ENCODE measurements at regions not wholly inside any gene's neighbourhood (a gene's known extent, or its start where the extent isn't known, plus 50 kb on each side); places are given as distances from the start of the nearest gene placed in this dataset.

DNA sequence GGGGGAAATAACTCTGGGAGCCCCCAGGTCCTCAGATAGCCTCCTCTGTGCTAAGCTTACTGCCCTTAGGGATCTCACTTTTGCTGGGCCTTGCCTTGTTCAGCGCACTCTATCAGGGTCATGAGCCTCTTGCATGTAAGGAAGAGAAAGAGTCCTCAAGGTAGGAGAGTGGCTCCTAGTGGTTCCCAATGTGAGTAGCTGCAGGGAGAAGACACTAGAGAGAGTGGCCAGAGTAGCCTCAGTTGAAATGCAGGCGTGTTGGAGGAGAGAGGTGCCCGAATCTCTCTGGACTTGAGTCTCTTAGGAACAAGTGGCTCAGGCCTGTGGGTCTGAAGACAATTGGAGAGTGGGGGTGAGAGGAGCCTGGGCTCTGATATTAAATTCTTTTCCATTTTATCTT, 94.3 kb upstream of the SORCS3 start:
- no peaks in the 10 kb centered on the region for H3K9me3 Mint-ChIP-seq
- no peak overlapping the region for H3K27ac Mint-ChIP-seq
- no peak for DNase-seq
- no peaks in the 10 kb centered on the region for H3K4me1 Mint-ChIP-seq (ENCODE audit: low read depth)
- no peaks in the 10 kb centered on the region for H3K36me3 Mint-ChIP-seq (ENCODE audit: low read depth)
- peaks cover 14% of the 10 kb centered on the region for H3K27me3 Mint-ChIP-seq
- H3K4me3 Mint-ChIP-seq, result no peak overlapping the region

DNA sequence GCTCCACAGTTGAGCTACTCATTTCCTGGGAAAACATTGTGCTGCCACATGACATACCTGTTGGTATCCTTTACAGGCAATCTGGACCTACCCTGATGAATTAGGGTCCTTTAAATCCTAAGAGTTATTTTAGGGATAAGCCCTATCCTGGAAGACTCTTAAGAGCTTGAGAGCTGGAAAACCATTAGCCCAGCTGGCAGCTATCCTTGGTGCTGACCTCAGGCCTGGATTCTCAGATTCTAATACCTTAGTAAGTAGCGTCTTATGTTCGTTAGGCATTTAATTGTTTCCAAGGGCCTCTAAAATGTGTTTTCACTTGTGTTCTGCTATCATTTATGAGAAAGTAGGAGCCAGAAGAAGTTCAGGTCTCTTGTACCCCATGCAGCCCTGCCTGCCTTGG, 93.0 kb upstream of the SORCS3 start:
- H3K36me3 Mint-ChIP-seq (ENCODE audit: low read depth), result no peaks in the 10 kb centered on the region
- no peak overlapping the region for H3K27ac Mint-ChIP-seq
- peaks cover 11% of the 10 kb centered on the region for H3K27me3 Mint-ChIP-seq
- no peak overlapping the region for H3K4me3 Mint-ChIP-seq
- no peak for DNase-seq
- no peaks in the 10 kb centered on the region for H3K9me3 Mint-ChIP-seq
- no peaks in the 10 kb centered on the region for H3K4me1 Mint-ChIP-seq (ENCODE audit: low read depth)

DNA sequence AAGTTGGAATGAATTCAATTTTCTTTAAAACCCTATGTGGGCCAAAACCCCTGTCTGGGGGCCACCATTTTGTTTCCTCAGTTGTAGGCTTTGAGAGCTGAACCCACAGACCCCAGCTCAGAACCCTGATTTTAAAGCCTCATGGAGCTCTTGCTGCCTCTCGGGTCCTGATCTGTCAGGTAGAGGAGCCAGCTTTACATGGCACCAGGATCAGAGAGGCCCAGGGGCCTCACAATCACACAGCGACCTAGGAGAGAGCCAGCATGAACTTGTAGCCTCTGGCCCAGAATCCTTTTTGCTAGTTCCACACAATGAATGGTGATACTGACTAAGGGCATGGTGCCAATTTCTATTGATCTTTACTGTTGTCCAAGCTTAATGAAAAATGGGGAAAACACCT, 84.3 kb upstream of the SORCS3 start:
- H3K27ac Mint-ChIP-seq, result no peak overlapping the region
- peaks cover 21% of the 10 kb centered on the region for H3K27me3 Mint-ChIP-seq
- H3K36me3 Mint-ChIP-seq (ENCODE audit: low read depth), result no peaks in the 10 kb centered on the region
- DNase-seq, result no peak
- no peak overlapping the region for H3K4me3 Mint-ChIP-seq
- H3K9me3 Mint-ChIP-seq, result no peaks in the 10 kb centered on the region
- H3K4me1 Mint-ChIP-seq (ENCODE audit: low read depth), result peaks cover 2% of the 10 kb centered on the region

DNA sequence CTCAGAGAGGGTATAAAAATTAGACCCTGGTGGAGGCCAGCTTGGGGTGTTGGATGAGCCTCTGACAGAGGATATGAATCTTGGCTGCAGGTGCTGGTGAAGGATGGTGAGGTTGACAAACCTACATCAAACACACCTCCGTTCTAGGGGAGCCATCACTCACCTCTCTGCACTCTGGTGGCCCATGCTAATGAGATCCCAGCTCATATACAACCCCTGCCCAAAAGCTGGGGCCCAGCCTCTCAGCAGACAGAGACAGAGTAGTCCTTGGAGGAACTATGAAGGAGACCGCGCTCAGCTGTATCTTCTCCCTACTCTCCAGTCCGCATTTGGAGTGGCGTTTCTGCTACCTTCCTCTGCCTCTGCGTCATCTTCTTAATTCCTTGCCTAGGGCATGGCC, 83.1 kb upstream of the SORCS3 start:
- H3K4me3 Mint-ChIP-seq, result no peak overlapping the region
- no peaks in the 10 kb centered on the region for H3K36me3 Mint-ChIP-seq (ENCODE audit: low read depth)
- peaks cover 2% of the 10 kb centered on the region for H3K4me1 Mint-ChIP-seq (ENCODE audit: low read depth)
- H3K27me3 Mint-ChIP-seq, result peaks cover 22% of the 10 kb centered on the region
- H3K27ac Mint-ChIP-seq, result no peak overlapping the region
- no peaks in the 10 kb centered on the region for H3K9me3 Mint-ChIP-seq
- no peak for DNase-seq

DNA sequence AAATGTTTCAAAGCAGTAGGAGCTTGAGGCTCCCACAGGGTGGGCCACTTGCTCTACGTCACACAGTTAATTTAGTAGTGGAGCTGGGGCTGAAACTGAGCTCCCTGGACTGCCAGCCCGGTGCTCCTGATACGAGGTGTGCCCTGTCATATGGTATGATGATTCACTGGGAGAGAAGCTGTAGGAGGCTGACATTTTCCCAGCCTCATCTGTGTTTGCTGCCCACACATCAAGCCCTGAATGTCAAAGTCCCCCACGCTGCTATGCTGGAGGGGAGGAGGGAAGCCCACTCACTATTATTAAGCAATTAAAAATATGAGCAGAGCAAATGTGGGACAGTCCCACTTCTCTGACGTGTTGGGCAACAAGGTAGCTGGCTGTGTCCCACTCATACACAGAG, 81.2 kb upstream of the SORCS3 start:
- DNase-seq, result no peak
- Mint-ChIP-seq H3K9me3 (no peaks in the 10 kb centered on the region), H3K36me3 (ENCODE audit: low read depth) (no peaks in the 10 kb centered on the region)

DNA sequence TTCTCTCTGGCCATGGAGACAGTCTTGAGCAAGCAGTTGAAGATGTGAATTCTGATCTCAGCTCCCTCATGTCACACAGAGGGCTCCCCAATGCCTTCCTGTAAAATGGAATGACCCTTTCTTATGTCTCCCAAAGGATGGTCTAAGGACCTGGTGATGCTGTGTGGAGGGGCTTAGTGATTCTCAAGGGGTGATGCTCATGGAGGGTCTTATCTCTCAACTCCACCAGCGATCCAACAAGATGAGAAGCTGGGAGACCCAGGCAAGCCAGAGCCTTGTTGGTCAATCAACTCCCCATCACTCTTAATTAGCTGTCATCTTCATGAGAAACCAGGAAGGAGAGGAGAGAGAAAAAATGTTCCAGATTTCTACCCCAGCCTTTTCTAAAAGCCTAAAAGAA, 78.0 kb upstream of the SORCS3 start:
- H3K36me3 Mint-ChIP-seq (ENCODE audit: low read depth), result no peaks in the 10 kb centered on the region
- peaks cover 2% of the 10 kb centered on the region for H3K4me1 Mint-ChIP-seq (ENCODE audit: low read depth)
- H3K27ac Mint-ChIP-seq, result no peak overlapping the region
- no peak for DNase-seq
- H3K9me3 Mint-ChIP-seq, result no peaks in the 10 kb centered on the region
- no peak overlapping the region for H3K4me3 Mint-ChIP-seq
- peaks cover 30% of the 10 kb centered on the region for H3K27me3 Mint-ChIP-seq

More for the DNA sequence above, 81.2 kb upstream of the SORCS3 start:
- Mint-ChIP-seq H3K27ac (no peak overlapping the region), H3K27me3 (peaks cover 21% of the 10 kb centered on the region), H3K4me3 (no peak overlapping the region), H3K4me1 (ENCODE audit: low read depth) (peaks cover 2% of the 10 kb centered on the region)

DNA sequence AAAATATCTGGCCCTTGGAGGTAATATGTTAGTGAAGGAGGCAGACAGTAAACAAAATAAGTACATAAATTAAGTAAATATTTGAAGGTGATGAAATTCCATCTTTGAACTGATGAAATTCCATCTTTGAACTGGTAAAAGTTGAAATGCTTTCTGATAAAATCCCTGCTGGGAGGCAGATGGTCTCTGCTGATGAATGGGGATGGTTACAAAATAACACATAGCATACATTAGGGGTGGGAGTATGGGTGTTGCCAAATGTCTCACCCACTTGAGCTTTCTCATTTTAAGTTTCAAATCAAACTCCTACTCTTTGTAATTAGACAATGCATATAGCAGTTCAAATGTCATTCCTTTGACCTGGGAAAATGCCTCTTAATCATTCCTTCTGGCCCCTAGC, 77.5 kb upstream of the SORCS3 start:
- Mint-ChIP-seq H3K27ac (no peak overlapping the region), H3K27me3 (peaks cover 27% of the 10 kb centered on the region), H3K4me1 (ENCODE audit: low read depth) (peaks cover 2% of the 10 kb centered on the region)

DNA sequence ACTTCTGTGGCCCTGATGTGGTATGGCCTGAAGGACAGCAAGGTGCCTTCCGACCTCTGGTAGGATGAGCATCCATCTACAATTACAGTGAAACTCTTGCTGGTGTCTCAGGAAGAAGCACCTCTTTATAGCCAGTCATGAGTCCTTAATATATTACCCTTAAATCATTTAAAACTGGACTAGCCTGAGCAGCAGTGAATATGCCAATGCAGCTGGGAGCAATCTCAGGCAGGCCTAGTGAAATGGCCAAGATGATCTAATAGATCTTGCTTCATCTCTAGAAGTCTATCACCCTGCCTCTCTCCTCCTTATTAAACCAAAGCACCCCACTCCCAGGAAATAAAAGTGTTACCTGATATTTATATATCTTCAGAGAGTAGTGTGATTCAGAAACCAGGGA, 66.7 kb upstream of the SORCS3 start:
- peaks cover 41% of the 10 kb centered on the region for H3K27me3 Mint-ChIP-seq
- DNase-seq, result no peak
- no peak overlapping the region for H3K27ac Mint-ChIP-seq
- no peak overlapping the region for H3K4me3 Mint-ChIP-seq
- H3K4me1 Mint-ChIP-seq (ENCODE audit: low read depth), result no peaks in the 10 kb centered on the region
- no peaks in the 10 kb centered on the region for H3K36me3 Mint-ChIP-seq (ENCODE audit: low read depth)
- H3K9me3 Mint-ChIP-seq, result peaks cover 19% of the 10 kb centered on the region

More for the DNA sequence above, 77.5 kb upstream of the SORCS3 start:
- DNase-seq, result no peak
- Mint-ChIP-seq H3K9me3 (no peaks in the 10 kb centered on the region), H3K4me3 (no peak overlapping the region), H3K36me3 (ENCODE audit: low read depth) (no peaks in the 10 kb centered on the region)

DNA sequence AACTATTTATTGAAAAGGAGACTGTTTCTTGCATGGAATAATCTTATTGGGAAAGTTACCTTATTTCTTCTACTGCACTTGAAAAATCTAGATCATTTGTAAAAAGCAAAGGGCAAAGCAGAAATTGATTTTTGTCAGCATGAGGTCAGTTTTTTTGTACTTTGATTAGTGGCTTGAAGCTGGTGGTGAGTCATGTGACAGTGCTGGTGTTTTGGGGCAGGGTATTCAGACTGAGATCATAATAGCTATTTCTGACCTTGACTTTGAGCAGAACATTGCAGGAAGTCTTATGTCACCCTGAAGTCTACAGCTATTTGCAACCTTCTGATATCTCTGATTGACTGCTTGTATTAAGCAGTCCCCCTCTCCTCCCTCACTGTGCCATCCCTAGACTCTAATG, 66.3 kb upstream of the SORCS3 start:
- no peaks in the 10 kb centered on the region for H3K36me3 Mint-ChIP-seq (ENCODE audit: low read depth)
- no peak overlapping the region for H3K4me3 Mint-ChIP-seq
- DNase-seq, result no peak
- H3K4me1 Mint-ChIP-seq (ENCODE audit: low read depth), result no peaks in the 10 kb centered on the region
- peaks cover 15% of the 10 kb centered on the region for H3K9me3 Mint-ChIP-seq
- H3K27ac Mint-ChIP-seq, result no peak overlapping the region
- peaks cover 39% of the 10 kb centered on the region for H3K27me3 Mint-ChIP-seq

DNA sequence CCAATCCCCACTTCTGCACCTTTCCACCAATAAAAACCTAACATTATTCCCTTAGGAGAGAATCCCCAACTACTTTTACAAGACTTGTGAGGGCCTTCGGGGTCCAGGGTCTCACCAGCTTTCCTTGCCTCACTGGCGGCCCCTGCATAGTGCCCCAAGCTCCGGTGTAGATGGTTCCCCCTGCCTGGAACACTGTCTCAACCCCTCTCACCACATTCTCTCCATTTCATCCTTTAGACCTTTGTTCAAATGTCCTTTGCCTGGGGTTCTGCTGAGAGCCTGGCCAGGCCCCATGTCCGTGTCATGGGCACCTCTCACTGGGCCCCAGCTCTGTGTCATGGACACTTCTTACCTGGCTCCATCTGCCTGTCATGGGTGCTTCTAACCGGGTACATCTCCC, 64.5 kb upstream of the SORCS3 start:
- peaks cover 43% of the 10 kb centered on the region for H3K27me3 Mint-ChIP-seq
- H3K4me3 Mint-ChIP-seq, result no peak overlapping the region
- no peak overlapping the region for H3K27ac Mint-ChIP-seq
- no peak for DNase-seq
- peaks cover 6% of the 10 kb centered on the region for H3K4me1 Mint-ChIP-seq (ENCODE audit: low read depth)
- H3K36me3 Mint-ChIP-seq (ENCODE audit: low read depth), result no peaks in the 10 kb centered on the region
- peaks cover 1% of the 10 kb centered on the region for H3K9me3 Mint-ChIP-seq

DNA sequence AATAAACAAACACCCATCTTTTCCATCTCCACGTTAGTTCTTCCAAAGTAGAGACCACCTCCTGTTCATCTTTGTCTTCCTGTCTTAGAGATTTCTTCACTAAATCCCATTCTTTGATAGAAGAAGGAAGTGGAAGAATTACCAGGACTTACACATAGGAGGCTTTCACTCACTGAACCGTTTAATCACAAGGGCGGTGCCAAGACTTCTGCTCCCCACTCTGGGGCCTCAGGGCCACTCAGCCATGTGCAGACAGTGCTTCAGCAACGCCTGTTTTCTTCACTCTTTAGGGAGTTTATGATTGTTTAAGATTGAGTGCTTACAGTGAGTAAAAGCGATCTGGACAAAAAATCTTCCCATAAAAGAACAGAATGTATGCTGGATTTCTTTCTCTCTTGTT, 63.9 kb upstream of the SORCS3 start:
- Mint-ChIP-seq H3K4me1 (ENCODE audit: low read depth) (peaks cover 6% of the 10 kb centered on the region), H3K4me3 (no peak overlapping the region), H3K27me3 (peaks cover 40% of the 10 kb centered on the region), H3K36me3 (ENCODE audit: low read depth) (no peaks in the 10 kb centered on the region), H3K27ac (no peak overlapping the region), H3K9me3 (no peaks in the 10 kb centered on the region)
- no peak for DNase-seq

DNA sequence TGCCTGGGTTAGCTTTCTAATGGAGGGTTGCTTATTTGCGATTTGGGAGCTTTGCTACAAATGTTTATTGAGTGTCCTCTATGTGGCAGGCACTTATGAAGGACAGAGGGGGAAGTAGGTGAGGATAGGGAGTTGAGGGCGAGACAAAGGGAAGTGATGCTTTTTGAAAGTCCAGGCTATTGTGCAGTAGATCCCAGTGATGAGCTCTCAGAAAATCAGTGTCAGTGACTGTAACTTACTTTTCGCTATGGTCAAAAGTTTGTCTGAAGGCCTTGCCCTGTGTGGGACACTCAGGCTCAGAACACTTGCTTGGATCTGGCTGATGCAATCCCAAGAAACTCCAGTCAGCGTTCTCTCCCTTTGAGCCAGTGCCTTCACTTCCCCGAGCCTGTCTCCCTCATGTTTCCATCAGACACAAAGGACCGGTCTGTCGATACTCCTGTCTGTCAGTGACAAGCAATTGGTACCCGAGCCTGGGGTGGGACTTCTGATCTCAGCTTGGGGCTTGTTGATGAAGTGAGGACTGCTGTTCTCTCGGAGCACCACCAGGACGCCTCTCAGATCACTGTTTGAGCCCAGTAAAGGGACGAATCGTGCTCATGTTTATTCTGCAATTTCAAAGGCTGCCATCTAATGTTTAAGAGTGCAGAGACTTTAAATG, 63.1 kb upstream of the SORCS3 start:
- no peaks in the 10 kb centered on the region for H3K9me3 Mint-ChIP-seq
- H3K36me3 Mint-ChIP-seq (ENCODE audit: low read depth), result no peaks in the 10 kb centered on the region
- peaks cover 36% of the 10 kb centered on the region for H3K27me3 Mint-ChIP-seq
- no peak overlapping the region for H3K4me3 Mint-ChIP-seq
- peaks cover 6% of the 10 kb centered on the region for H3K4me1 Mint-ChIP-seq (ENCODE audit: low read depth)
- no peak overlapping the region for H3K27ac Mint-ChIP-seq
- no peak for DNase-seq

DNA sequence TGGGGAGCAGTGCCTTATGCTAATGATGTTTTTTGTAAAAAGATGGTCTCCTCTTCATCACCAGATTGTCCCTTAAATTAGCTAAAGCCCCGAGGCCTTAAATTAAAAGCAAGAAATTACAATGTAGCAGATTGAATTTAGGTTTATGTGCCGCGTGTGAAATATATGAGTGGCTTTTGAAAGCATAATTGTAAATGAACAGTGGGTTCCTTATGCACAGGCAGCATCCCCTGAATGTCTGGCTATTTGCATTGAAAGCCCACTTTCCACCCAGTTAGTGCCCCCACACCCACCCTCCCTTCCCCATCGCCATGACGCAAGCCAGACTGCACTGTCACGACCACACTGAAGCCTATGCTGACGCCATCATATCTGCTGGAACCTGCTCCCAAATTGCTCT, 62.4 kb upstream of the SORCS3 start:
- no peaks in the 10 kb centered on the region for H3K36me3 Mint-ChIP-seq (ENCODE audit: low read depth)
- peaks cover 6% of the 10 kb centered on the region for H3K4me1 Mint-ChIP-seq (ENCODE audit: low read depth)
- H3K4me3 Mint-ChIP-seq, result no peak overlapping the region
- no peak for DNase-seq
- H3K27me3 Mint-ChIP-seq, result peaks cover 31% of the 10 kb centered on the region
- H3K9me3 Mint-ChIP-seq, result no peaks in the 10 kb centered on the region
- H3K27ac Mint-ChIP-seq, result no peak overlapping the region

DNA sequence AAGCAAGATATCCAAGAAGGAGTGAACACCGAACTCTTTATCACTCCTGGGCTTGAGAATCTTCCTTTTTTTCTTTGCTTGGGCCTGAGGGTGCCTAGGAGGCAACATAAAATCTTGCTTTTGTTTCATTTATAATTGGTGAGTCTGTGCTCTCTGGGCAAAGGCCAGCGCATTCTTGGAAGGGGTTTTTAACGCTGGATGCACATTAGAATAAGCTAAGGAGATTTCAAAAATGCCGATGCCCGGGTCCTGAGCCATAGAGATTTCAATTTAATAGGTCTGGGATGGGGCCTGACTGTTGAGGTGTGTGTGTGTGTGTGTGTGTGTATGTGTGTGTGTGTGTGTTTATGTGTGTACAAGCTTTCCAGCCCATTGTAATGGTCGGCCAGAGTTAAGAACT, 62.0 kb upstream of the SORCS3 start:
- Mint-ChIP-seq H3K4me1 (ENCODE audit: low read depth) (peaks cover 6% of the 10 kb centered on the region), H3K9me3 (no peaks in the 10 kb centered on the region), H3K27ac (no peak overlapping the region), H3K4me3 (no peak overlapping the region), H3K36me3 (ENCODE audit: low read depth) (no peaks in the 10 kb centered on the region), H3K27me3 (peaks cover 26% of the 10 kb centered on the region)
- DNase-seq, result no peak

DNA sequence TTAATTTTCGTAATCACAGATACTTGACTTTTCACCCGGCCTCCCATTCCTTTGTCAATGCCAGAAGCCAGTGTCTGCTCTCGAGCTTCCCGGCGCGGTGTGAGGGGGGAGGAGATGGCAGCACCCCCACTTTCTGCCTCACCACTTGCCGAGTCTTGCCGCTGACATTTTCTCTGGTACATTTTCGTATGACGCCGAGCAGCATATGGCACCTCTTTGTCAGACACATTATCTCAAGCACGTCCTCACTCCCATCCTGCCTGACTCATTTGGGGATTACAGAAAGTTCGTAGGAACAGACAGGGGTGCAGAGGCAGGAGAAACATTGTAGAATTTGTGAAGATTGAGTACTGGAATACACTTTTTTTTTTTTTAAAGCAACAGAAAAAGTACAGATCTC, 60.8 kb upstream of the SORCS3 start:
- no peak overlapping the region for H3K4me3 Mint-ChIP-seq
- H3K27ac Mint-ChIP-seq, result no peak overlapping the region
- H3K4me1 Mint-ChIP-seq (ENCODE audit: low read depth), result peaks cover 6% of the 10 kb centered on the region
- H3K9me3 Mint-ChIP-seq, result no peaks in the 10 kb centered on the region
- no peaks in the 10 kb centered on the region for H3K36me3 Mint-ChIP-seq (ENCODE audit: low read depth)
- peaks cover 26% of the 10 kb centered on the region for H3K27me3 Mint-ChIP-seq
- no peak for DNase-seq

Measured in activated T-cell treated with anti-CD3 and anti-CD28 coated beads, Interleukin-2, amount 50 U/mL, for 24 hours (primary cell).